HUDEP-2 (cell line): ENCODE measurements at regions not wholly inside any gene's neighbourhood (a gene's known extent, or its start where the extent isn't known, plus 50 kb on each side); places are given as distances from the start of the nearest gene placed in this dataset.

Source experiments
- DNase-seq, 76 experiments: peaks; one replicate each; lab custom pipeline; 2025; ENCODE audit not compliant: unreplicated experiment in 76 of 76; lab: John Stamatoyannopoulos, UW

- DNase-seq: no peak
Observed at GRCh38 chr18:6639305-6639704, 90.2 kb upstream of the ARHGAP28 start.

- no peak for DNase-seq
Observed at GRCh38 chr18:6644836-6645627, 84.5 kb upstream of the ARHGAP28 start.

GRCh38 chr18:6646801-6647200 is 82.7 kb upstream of the ARHGAP28 start:
- no peak for DNase-seq

GRCh38 chr18:6648581-6648980 is 80.9 kb upstream of the ARHGAP28 start:
- no peak for DNase-seq

- DNase-seq: no peak
Observed at GRCh38 chr18:6649421-6650126, 79.9 kb upstream of the ARHGAP28 start.

GRCh38 chr18:6650127-6650507 is 79.4 kb upstream of the ARHGAP28 start:
- DNase-seq: no peak

GRCh38 chr18:6650747-6651146 is 78.8 kb upstream of the ARHGAP28 start:
- no peak for DNase-seq

GRCh38 chr18:6652098-6652497 is 77.4 kb upstream of the ARHGAP28 start:
- no peak for DNase-seq

GRCh38 chr18:6653880-6654279 is 75.6 kb upstream of the ARHGAP28 start:
- no peak for DNase-seq

GRCh38 chr18:6659963-6660725 is 69.4 kb upstream of the ARHGAP28 start:
- no peak for DNase-seq

- no peak for DNase-seq
Observed at GRCh38 chr18:6661692-6662415, 67.7 kb upstream of the ARHGAP28 start.

- DNase-seq: no peak
Observed at GRCh38 chr18:6666012-6666685, 63.4 kb upstream of the ARHGAP28 start.

GRCh38 chr18:6668836-6669235 is 60.7 kb upstream of the ARHGAP28 start:
- DNase-seq: no peak

- no peak for DNase-seq
Observed at GRCh38 chr18:6672821-6673308, 56.7 kb upstream of the ARHGAP28 start.

- peak in 1 of 76 experiments; percentile 18 for DNase-seq
Observed at GRCh38 chr18:6677086-6677485, 52.4 kb upstream of the ARHGAP28 start.

- DNase-seq: no peak
Observed at GRCh38 chr18:6679201-6679600, 50.3 kb upstream of the ARHGAP28 start.
